Left cardiac atrium (tissue), 4 donors: ENCODE measurements at regions not wholly inside any gene's neighbourhood (a gene's known extent, or its start where the extent isn't known, plus 50 kb on each side); places are given as distances from the start of the nearest gene placed in this dataset.
"Not testable (repeated sequence)": the region's sequence is repeated elsewhere in the genome, so short reads cannot be mapped to it uniquely, and the experiment has no call there.

Experiments used
- ATAC-seq, 2 donors: fragments of 200-7000 bp; cut with Tn5 transposase; one replicate each; pipeline ENCODE4 v1.9.1; 2020; ENCODE audit warnings: mild to moderate bottlenecking in 2 of 2, moderate library complexity in 2 of 2
- DNase-seq: peaks from one replicate; pipeline ENCODE4 v3.0.0-alpha.2; 2020
- intact Hi-C, 2 donors: fragments of 100-400 bp; cut with DNase I; formaldehyde crosslinking; loops; one replicate each; pipeline versions ENCODE4 v1.14.1 to v1.15.1; 2022 to 2023
- donor health status: DM: no; HTN: yes; CAD: no.
- donor health status: DM: no; HTN: yes; CAD: no; lungs with severe emphysema.
- donor health status: DM: yes; HTN: yes; CAD: no.
- donor health status: Dilated cardiomyopathy.

- DNase-seq (no peak), ATAC-seq (no peak)
- intact Hi-C loops, result no loop called here
Measured at GRCh38 chr5:2096887-2097505, 214.3 kb upstream of the IRX4 start.

DNA sequence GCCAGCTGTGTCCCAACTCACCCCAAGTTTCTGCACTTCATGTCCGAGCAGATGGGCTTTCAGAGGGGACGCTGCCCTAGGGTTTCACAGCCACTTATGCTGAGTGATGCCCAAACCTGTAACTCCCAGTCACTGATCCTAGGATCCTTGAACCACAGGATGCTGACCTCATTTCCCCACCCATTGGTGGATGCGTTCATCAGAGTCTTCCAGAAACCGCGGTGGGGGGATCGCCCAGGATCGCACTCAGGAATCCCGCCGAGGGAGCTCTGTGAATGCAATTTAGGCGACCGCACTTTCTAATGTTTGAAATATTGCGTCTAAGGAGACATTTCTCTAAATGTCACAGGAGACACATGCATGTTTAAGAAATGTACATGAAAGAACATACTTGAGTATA lies 212.3 kb upstream of the IRX4 start:
- ATAC-seq (no peak), DNase-seq (no peak)
- intact Hi-C loops, result no loop called here

DNA sequence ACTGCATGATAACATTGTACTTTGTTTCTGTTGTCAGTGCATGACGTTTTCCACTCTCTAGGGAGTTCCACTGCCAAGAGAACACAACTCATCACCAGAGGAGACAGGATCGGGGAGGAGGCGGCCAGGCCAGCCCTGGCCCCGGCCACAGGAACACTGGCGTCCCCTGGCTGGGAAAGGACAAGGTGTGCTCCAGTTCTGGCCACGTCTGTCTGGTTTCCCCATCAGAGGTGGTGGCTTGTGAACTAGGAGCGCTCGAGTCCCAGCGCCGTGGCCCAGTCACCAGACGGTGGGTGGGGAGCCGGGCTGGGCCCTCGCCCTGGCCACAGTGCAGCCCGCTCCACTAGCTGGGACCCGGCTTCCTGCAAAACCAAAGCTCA lies 211.9 kb upstream of the IRX4 start:
- intact Hi-C loops, result no loop called here

GRCh38 chr5:2093859-2094615 lies 211.3 kb upstream of the IRX4 start:
- intact Hi-C loops, result no loop called here
- ATAC-seq (peak; percentile 75 to 86), DNase-seq (peak; percentile 61)

More for the DNA sequence above, 211.9 kb upstream of the IRX4 start:
- DNase-seq, result peak; percentile 48
- peak; percentile 65 to 71 for ATAC-seq

DNA sequence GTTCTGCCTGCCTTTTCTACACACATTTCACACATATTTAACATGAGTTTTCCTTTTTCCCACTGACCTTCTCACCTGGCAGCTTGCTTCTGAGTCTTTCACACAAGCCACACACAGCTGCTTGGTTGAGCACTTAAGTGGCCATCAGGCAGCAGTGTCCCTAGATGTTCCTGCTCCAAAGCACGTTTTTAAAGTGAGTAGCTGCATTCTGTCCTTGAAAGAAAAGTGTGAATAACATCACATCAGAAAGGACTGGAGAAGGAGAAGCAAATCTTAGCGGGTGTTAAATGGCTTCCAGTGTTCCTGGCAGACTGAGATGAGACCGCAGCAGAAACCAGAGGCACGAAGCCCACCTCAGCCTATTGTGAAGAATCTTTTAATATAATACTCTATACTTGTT lies 209.2 kb upstream of the IRX4 start:
- no peak for ATAC-seq
- intact Hi-C loops, result no loop called here
- no peak for DNase-seq

DNA sequence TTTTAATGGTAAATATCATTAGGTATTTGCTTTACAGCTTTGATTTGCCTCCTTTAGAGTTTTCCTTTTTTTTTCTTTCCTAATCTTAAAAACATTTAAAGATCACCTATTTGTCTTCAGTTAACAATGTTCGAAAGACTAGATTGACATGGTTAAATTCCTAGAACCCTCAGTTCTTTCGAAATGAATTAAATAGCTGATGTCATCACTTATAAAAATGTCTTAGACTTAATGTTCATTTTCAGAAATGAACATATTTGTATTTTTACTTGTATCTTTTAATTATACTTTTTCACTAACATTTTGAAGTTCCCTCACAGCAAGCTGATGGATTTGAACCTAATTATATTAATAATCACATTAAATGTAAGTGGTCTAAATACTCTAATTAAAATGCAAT lies 205.3 kb upstream of the IRX4 start:
- no peak for ATAC-seq
- DNase-seq, result no peak
- intact Hi-C loops, result no loop called here

GRCh38 chr5:2075365-2075764 lies 192.6 kb upstream of the IRX4 start:
- ATAC-seq, result no peak
- intact Hi-C loops, result no loop called here

DNA sequence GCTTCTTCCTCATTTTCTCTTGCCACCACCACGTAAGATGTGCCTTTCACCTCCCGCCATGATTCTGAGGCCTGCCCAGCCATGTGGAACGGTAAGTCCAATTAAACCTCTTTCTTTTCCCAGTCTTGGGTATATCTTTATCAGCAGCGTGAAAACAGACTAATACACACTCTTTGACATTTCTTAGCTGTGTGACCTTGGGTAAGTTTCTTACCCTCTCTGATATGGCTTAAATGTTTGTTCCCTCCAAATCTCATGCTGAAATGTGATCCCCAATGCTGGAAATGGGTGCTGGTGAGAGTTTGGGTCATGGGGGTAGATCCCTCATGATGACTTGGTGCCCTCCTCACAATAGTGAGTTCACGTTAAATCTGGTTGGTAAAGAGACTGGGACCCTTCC lies 188.8 kb upstream of the IRX4 start:
- ATAC-seq (no peak), DNase-seq (no peak)
- intact Hi-C loops, result no loop called here

More at GRCh38 chr5:2075365-2075764, 192.6 kb upstream of the IRX4 start:
- no peak for DNase-seq

DNA sequence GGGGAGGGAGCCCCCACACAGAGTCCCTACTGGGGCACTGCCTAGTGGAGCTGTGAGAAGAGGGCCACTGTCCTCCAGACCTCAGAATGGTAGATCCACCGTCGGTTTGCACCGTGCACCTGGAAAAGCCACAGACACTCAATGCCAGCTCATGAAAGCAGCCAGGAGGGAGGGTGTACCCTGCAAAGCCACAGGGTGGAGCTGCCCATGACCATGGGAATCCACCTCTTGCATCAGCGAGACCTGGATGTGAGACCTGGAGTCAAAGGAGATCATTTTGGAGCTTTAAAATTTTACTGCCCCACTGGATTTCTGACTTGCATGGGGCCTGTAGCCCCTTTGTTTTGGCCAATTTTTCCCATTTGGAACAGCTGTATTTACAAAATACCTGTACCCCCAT lies 188.1 kb upstream of the IRX4 start:
- ATAC-seq, intact Hi-C loops, DNase-seq: not testable (repeated sequence)

GRCh38 chr5:2068531-2068930 lies 185.8 kb upstream of the IRX4 start:
- ATAC-seq, result no peak
- intact Hi-C loops, result no loop called here
- DNase-seq, result no peak

DNA sequence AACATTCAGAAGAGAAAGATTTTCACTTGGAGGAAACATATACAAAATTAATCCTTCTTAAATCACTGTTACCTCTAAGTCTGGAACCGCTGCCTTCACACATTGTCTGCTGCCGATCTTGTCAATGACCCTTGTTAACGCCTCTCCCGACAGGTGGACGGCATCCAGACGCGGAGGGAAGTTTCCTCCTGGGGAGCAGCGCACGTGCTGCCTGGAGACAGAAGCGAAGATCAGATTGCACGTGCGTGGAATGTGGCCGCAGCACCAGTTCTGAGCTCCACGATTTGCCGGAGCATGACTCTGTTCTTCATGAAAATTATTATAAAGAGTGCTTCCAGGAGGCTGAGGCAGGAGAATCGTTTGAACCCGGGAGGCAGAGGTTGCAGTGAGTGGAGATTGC lies 183.6 kb upstream of the IRX4 start:
- DNase-seq, result no peak
- ATAC-seq, result no peak
- intact Hi-C loops, result no loop called here

DNA sequence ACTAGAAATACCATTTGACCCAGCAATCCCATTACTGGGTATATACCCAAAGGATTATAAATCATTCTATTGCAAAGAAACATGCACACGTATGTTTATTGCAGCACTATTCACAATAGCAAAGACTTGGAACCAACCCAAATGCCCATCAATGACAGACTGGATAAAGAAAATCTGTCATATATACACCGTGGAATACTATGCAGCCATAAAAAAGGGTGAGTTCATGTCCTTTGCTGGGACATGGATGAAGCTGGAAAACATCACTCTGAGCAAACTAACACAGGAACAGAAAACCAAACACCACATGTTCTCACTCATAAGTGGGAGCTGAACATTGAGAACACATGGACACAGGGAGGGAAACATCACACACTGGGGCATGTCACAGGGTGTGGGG lies 180.7 kb upstream of the IRX4 start:
- intact Hi-C loops, DNase-seq, ATAC-seq: not testable (repeated sequence)

- DNase-seq, result no peak
- intact Hi-C loops, result no loop called here
- ATAC-seq, result no peak
Measured at GRCh38 chr5:2052687-2053086, 170.0 kb upstream of the IRX4 start.

DNA sequence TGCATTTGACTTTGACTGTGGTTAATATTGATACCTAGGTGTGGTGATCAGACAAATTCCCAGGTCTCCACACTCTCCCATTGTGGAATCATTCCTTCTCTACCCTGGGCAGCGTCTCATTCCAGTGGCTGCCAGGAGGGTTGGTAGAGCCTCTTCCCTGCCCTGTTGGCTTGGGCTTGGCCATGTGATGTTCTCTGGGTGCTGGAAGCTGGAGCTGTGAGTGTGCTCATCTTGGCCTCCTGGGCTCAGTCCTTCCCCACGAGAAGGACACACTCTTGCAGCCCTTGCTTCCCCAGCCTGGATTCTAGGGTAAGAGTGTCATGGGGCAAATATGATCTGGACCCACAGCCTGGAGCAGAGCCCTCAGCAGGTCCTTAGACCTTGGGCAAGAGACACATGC lies 167.2 kb upstream of the IRX4 start:
- intact Hi-C loops, result no loop called here
- no peak for ATAC-seq
- DNase-seq, result no peak

- intact Hi-C loops, result no loop called here
- no peak for ATAC-seq
- no peak for DNase-seq
Measured at GRCh38 chr5:2048664-2049063, 165.9 kb upstream of the IRX4 start.

GRCh38 chr5:2047341-2047927 lies 164.7 kb upstream of the IRX4 start:
- DNase-seq (no peak), ATAC-seq (no peak)
- intact Hi-C loops, result no loop called here

DNA sequence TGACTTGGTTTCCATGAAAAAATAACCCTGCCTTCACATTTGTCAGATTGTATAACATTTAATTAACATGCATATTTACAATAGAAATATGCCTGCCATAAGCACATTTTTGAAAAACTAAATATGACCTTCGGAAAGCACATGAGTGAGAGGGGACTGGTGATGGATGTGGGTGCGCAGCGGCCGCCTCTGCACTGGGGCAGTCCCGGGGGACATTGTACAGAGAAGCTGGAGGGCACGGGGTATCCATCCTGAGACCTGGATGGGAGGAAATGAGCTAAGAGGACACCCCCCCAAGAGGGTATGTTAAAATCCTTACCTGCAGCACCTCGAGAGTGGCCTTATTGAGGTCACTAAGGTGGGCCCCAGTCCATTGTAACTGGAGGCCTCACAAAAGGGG lies 161.3 kb upstream of the IRX4 start:
- ATAC-seq (no peak), DNase-seq (no peak)
- intact Hi-C loops, result no loop called here

DNA sequence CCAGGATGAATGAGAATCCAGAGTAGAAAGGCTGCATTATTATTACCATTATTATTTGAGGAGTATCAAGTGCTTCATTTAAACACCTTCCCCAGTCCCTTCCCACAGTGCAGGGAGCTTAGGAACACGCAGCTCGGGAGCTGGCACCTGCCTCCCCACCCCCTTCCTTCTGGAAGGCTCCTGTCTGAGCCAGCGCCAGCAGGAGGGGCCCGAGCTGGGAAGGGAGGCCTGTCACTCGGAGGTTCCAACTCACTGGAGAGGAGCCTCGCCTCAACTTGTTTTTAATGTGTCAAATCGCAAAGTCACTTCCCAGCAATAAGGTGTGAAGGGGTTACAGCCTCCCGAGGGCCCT lies 156.4 kb upstream of the IRX4 start:
- intact Hi-C loops, result loop anchor here in 1 of 2 donors (5.0 kb wide), 1 partner anchor 277 kb away; no protein-coding TSS in a partner anchor
- peak in 1 of 2 donors; percentile 10 for ATAC-seq
- DNase-seq, result no peak

DNA sequence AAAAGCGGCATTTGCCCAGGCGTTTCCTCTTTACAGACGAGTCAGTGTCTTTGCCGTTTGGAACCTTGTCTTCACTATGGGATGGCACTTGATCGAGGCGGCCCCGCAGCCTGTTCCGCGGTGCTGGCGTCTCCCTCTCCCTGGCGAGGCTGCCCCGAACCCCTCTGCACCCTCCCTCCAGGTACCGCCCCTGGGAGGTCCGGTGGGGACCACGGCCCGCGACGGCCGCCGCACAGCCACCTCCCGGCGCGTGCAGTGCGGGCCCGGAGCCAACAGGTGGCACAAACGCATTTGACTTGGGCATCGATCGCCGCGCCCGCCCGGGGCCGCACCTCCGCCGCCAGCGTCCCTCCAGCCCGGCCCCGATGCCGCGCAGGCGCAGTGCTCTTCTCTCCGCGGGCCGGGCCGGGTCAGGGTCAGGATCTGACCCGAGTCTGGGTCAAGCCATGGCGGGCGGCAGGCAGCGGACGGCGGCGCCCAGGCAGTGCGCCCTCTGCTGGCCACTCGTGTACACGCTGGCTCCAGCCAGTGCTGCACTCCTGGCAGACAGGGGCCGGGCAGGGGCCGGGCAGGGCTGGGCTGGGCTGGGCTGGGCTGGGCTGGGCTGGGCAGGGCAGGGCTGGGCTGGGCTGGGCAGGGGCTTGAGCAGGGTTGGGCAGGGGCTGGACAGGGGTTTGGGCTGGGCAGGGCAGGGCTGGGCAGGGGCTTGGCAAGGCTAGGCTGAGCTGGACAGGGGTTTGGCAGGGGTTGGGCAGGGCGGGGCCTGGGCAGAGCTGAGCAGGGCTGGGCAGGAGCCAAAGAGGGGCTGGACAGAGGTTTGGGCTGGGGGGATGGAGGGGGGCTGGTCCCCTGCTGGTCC lies 155.8 kb upstream of the IRX4 start:
- intact Hi-C loops, result loop anchor here in 1 of 2 donors (5.0 kb wide), 1 partner anchor 276 kb away; no protein-coding TSS in a partner anchor
- DNase-seq (peak; percentile 74), ATAC-seq (peak; percentile 96 to 98)

DNA sequence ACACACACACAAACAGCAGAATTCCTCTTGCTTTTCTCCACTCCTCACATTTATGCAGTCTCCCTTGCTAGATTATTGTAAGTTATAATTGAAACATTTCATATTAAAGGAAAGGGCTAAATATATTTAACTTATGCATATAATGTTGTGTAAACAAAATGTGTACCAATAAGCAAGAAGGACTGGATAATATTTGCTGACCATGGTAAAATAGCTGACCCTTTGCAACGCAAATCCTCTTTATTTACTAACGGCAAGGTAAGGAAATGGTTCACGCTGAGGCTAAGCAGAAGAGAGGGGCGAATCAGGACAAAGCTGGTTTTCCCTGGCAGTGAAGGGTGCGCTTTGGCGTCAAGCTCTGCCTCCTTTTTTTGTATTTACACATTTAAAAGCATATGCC lies 154.2 kb upstream of the IRX4 start:
- no peak for DNase-seq
- intact Hi-C loops, result loop anchor here in 1 of 2 donors (5.0 kb wide), 1 partner anchor 275 kb away; no protein-coding TSS in a partner anchor
- no peak for ATAC-seq
